Trophoblast cell (in vitro differentiated cells and primary cell): ENCODE measurements at regions not wholly inside any gene's neighbourhood (a gene's known extent, or its start where the extent isn't known, plus 50 kb on each side); places are given as distances from the start of the nearest gene placed in this dataset.
"Not testable (repeated sequence)": the region's sequence is repeated elsewhere in the genome, so short reads cannot be mapped to it uniquely, and the experiment has no call there.

Source experiments
- DNase-seq, 2 donors: peaks; one replicate each; pipeline ENCODE4 v3.0.0-alpha.2; 2016
- H2AFZ ChIP-seq: 2 replicates; pipeline ENCODE4 v1.6.1; 2013; ENCODE audit warnings: low read length, moderate library complexity, mild to moderate bottlenecking; ENCODE audit not compliant: insufficient read depth, poor library complexity
- H2AK5ac ChIP-seq: 2 replicates; pipeline ENCODE4 v1.6.1; 2013; ENCODE audit warnings: mild to moderate bottlenecking, low read length
- H2BK120ac ChIP-seq: 2 replicates; pipeline ENCODE4 v1.6.1; 2013; ENCODE audit warnings: low read length, mild to moderate bottlenecking, moderate library complexity; ENCODE audit not compliant: insufficient read depth, poor library complexity
- H2BK12ac ChIP-seq: 2 replicates; pipeline ENCODE4 v1.6.1; 2013; ENCODE audit warnings: mild to moderate bottlenecking, low read length, moderate library complexity
- H2BK5ac ChIP-seq: 2 replicates; pipeline ENCODE4 v1.6.1; 2013; ENCODE audit warnings: low read length, low read depth, moderate library complexity, mild to moderate bottlenecking; ENCODE audit not compliant: poor library complexity
- H3K14ac ChIP-seq: 2 replicates; pipeline ENCODE4 v1.6.1; 2013; ENCODE audit warnings: mild to moderate bottlenecking, low read length
- H3K18ac ChIP-seq: 2 replicates; pipeline ENCODE4 v1.6.1; 2013; ENCODE audit warnings: mild to moderate bottlenecking, low read length
- H3K23ac ChIP-seq: 2 replicates; pipeline ENCODE4 v1.6.1; 2013; ENCODE audit warnings: low read length
- H3K27ac ChIP-seq: 2 replicates; pipeline ENCODE4 v1.5.1; 2013; ENCODE audit warnings: low read depth, mild to moderate bottlenecking, inconsistent platforms, low read length, moderate library complexity
- H3K27me3 ChIP-seq: 2 replicates; pipeline ENCODE4 v1.6.1; 2013; ENCODE audit warnings: inconsistent platforms, mild to moderate bottlenecking, low read length, moderate library complexity; ENCODE audit not compliant: insufficient read depth
- H3K36me3 ChIP-seq, 2 experiments: 1 replicate in 1 of 2; 2 replicates in 1 of 2; pipeline ENCODE4 v1.6.1; 2013; ENCODE audit warnings: low read length in 2 of 2, mild to moderate bottlenecking in 2 of 2, moderate library complexity in 1 of 2; ENCODE audit not compliant: insufficient read depth in 2 of 2, control insufficient read depth in 1 of 2
- H3K4ac ChIP-seq: 2 replicates; pipeline ENCODE4 v1.6.1; 2013; ENCODE audit warnings: low read depth, mild to moderate bottlenecking, low read length, moderate library complexity
- H3K4me1 ChIP-seq, 2 experiments: 1 replicate in 1 of 2; 2 replicates in 1 of 2; pipeline ENCODE4 v1.6.1; 2013; ENCODE audit warnings: low read length in 2 of 2, mild to moderate bottlenecking in 2 of 2, moderate library complexity in 1 of 2; ENCODE audit not compliant: insufficient read depth in 2 of 2, control insufficient read depth in 1 of 2
- H3K4me2 ChIP-seq: 2 replicates; pipeline ENCODE4 v1.6.1; 2013; ENCODE audit warnings: inconsistent platforms, mild to moderate bottlenecking, low read length, moderate library complexity
- H3K4me3 ChIP-seq: 2 replicates; pipeline ENCODE4 v1.5.1; 2013; ENCODE audit warnings: mild to moderate bottlenecking, low read depth, low read length, inconsistent platforms
- H3K79me1 ChIP-seq: one replicate; pipeline ENCODE4 v1.6.1; 2013; ENCODE audit warnings: low read length
- H3K79me2 ChIP-seq: 2 replicates; pipeline ENCODE4 v1.6.1; 2013; ENCODE audit warnings: low read length, mild to moderate bottlenecking; ENCODE audit not compliant: control insufficient read depth, insufficient read depth, poor library complexity
- H3K9ac ChIP-seq: 2 replicates; pipeline ENCODE4 v1.6.1; 2013; ENCODE audit warnings: mild to moderate bottlenecking, low read length
- H3K9me3 ChIP-seq: 2 replicates; pipeline ENCODE4 v1.6.1; 2013; ENCODE audit warnings: low read depth, mild to moderate bottlenecking, control low read depth, inconsistent platforms, low read length; ENCODE audit not compliant: insufficient read depth
- H4K12ac ChIP-seq: 2 replicates; pipeline ENCODE4 v1.6.1; 2013; ENCODE audit warnings: low read depth, mild to moderate bottlenecking, low read length, moderate library complexity
- H4K8ac ChIP-seq: 2 replicates; pipeline ENCODE4 v1.6.1; 2013; ENCODE audit warnings: low read depth, mild to moderate bottlenecking, low read length, moderate library complexity
- H4K91ac ChIP-seq: one replicate; pipeline ENCODE4 v1.6.1; 2013; ENCODE audit warnings: low read depth, mild to moderate bottlenecking, low read length, moderate library complexity
- WGBS: extraction: QIAGEN DNeasy Blood & Tissue Kit; methylation state at CpG from one replicate; pipeline ENCODE4 v1.1.7; 2013; ENCODE audit warnings: missing lambda C conversion rate; ENCODE audit not compliant: insufficient read length, insufficient coverage; ENCODE audit errors: extremely low coverage; 5-methylcytosine and 5-hydroxymethylcytosine counted together

DNA sequence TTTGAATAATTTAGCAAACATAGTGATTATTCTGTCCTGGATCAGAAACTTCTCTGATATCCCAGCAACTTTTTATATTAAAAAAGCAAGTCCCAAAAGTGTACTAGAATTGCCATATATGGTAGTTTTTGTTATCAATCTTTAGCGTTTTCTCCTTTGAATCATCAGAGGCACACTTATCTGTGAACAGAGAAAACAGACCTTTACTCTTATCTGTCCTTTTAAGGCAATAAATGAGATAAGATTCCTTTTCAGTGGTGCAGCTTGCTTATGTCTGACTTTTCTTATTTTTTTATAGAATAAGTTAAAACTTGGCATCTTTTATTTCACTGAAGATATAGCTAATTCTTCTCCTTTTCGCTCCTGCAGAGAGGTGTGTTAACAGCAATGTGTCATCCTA, 458.1 kb upstream of the PCDH10 start:
- Histone ChIP-seq H3K27ac (no peak overlapping the region), H2BK12ac (no peak overlapping the region), H3K9ac (no peak overlapping the region), H3K14ac (no peak overlapping the region), H2AK5ac (no peak overlapping the region), H3K79me2 (no peaks in the 10 kb centered on the region), H3K18ac (no peak overlapping the region), H3K23ac (no peak overlapping the region), H4K91ac (no peak overlapping the region), H3K79me1 (no peaks in the 10 kb centered on the region), H3K4me2 (no peak overlapping the region), H3K27me3 (no peaks in the 10 kb centered on the region), H3K4me1 (no peaks in the 10 kb centered on the region), H4K12ac (no peak overlapping the region), H2BK120ac (no peak overlapping the region), H4K8ac (no peak overlapping the region), H2BK5ac (no peak overlapping the region), H2AFZ (no peak overlapping the region), H3K4me3 (no peak overlapping the region), H3K4ac (no peak overlapping the region), H3K36me3 (no peaks in the 10 kb centered on the region), H3K9me3 (peaks cover 2% of the 10 kb centered on the region)
- DNase-seq, result no peak
- WGBS, result no CpG with 5 or more reads among the region's 2 CpGs

DNA sequence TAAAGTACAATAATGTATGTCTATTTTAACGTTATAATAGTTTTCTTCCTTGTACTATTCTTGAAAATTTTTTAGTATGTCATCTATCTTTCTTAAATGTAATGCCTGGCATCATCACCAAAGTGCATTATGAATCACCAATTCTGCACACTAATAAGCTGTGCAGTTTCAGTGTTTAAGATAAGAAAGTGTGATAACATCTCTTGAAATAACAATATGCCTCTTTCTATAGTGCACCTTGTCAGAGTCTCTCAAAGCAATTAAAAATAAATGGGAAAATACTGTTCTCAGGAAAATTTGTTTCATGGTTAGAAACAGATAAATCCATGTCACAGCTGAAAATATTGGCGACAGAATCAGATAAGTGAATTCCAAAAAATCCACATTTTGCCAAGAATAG, 457.4 kb upstream of the PCDH10 start:
- Histone ChIP-seq H3K23ac (no peak overlapping the region), H3K79me1 (no peaks in the 10 kb centered on the region), H3K36me3 (no peaks in the 10 kb centered on the region), H3K18ac (no peak overlapping the region), H3K4ac (no peak overlapping the region), H3K4me3 (no peak overlapping the region), H3K27ac (no peak overlapping the region), H2AK5ac (no peak overlapping the region), H4K91ac (no peak overlapping the region), H3K79me2 (no peaks in the 10 kb centered on the region), H3K4me1 (no peaks in the 10 kb centered on the region), H2BK5ac (no peak overlapping the region), H3K27me3 (no peaks in the 10 kb centered on the region), H4K8ac (no peak overlapping the region), H3K14ac (no peak overlapping the region), H3K4me2 (no peak overlapping the region), H4K12ac (no peak overlapping the region), H2BK120ac (no peak overlapping the region), H3K9ac (no peak overlapping the region), H2AFZ (no peak overlapping the region), H2BK12ac (no peak overlapping the region), H3K9me3 (peaks cover 2% of the 10 kb centered on the region)
- WGBS, result no CpG with 5 or more reads among the region's 2 CpGs
- DNase-seq, result no peak

DNA sequence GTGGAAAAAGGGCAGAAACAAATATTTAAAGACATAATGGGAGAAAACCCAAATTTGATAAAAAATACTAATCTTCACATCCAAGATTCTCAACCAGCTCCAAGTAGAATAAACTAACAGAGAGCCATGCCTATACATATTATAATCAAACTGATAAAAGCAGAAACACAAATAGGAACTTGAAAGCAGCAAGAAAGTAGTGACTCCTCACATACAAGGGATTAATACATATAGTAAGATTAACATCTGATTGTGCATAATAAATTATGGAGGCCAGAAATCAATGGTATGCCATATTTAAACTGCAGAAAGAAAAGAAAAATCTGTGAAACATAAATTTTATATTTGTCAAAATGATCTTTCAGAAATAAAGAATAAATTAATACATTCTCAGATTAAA, 454.3 kb upstream of the PCDH10 start:
- Histone ChIP-seq H3K36me3 (no peaks in the 10 kb centered on the region), H4K12ac (no peak overlapping the region), H3K4me3 (no peak overlapping the region), H4K8ac (no peak overlapping the region), H2BK120ac (no peak overlapping the region), H3K4ac (no peak overlapping the region), H2AK5ac (no peak overlapping the region), H3K23ac (no peak overlapping the region), H3K9ac (no peak overlapping the region), H3K27me3 (no peaks in the 10 kb centered on the region), H3K79me1 (no peaks in the 10 kb centered on the region), H3K14ac (no peak overlapping the region), H2AFZ (no peak overlapping the region), H3K79me2 (no peaks in the 10 kb centered on the region), H3K27ac (no peak overlapping the region), H2BK12ac (no peak overlapping the region), H3K4me1 (no peaks in the 10 kb centered on the region), H3K4me2 (no peak overlapping the region), H4K91ac (no peak overlapping the region), H2BK5ac (no peak overlapping the region), H3K9me3 (peaks cover 2% of the 10 kb centered on the region), H3K18ac (no peak overlapping the region)
- no peak for DNase-seq

DNA sequence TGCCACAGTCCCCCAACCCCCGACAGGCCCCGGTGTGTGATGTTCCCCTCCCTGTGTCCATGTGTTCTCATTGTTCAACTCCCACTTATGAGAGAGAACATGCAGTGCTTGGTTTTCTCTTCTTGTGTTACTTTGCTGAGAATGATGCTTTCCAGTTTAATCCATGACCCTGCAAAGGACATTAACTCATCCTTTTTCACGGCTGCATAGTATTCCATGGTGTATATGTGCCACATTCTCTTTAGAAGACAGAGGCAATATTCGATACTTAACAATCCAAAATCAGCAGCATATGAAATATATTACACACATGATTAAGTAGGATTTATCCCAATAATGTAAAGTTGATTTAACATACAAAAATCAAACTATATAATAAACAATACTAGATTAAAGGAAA, 451.6 kb upstream of the PCDH10 start:
- not testable (repeated sequence) for H2AK5ac ChIP-seq, H2BK12ac ChIP-seq, H3K4me1 ChIP-seq, H3K79me2 ChIP-seq, H3K79me1 ChIP-seq, H3K18ac ChIP-seq, H3K4me3 ChIP-seq, H2AFZ ChIP-seq, H3K27me3 ChIP-seq, H4K12ac ChIP-seq, H4K91ac ChIP-seq, H3K14ac ChIP-seq, DNase-seq, H3K27ac ChIP-seq, H3K4me2 ChIP-seq, H3K36me3 ChIP-seq, H4K8ac ChIP-seq, H2BK120ac ChIP-seq, H3K9ac ChIP-seq, H2BK5ac ChIP-seq, H3K4ac ChIP-seq, H3K9me3 ChIP-seq, H3K23ac ChIP-seq
- no CpG with 5 or more reads among the region's 4 CpGs for WGBS

DNA sequence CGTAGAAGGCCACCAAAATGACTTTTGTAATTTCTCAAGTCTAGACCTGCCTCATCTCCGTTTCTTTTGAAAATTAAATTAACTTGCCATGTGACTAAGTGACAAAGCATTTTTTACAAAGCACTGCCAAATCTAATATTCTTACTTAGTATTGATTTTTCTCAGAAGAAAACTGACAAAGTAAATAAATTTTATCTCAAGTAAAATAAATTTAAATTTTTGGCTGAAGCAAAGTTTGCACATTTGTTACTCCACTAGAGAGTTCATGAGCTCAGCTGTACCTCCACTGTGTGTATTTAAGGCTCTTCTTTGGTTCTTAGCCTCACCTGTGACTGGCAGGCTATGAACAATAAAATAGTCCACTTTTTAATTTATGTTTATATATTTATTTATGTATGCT, 441.1 kb upstream of the PCDH10 start:
- Histone ChIP-seq H2BK5ac (no peak overlapping the region), H2AK5ac (no peak overlapping the region), H3K14ac (no peak overlapping the region), H3K9me3 (no peaks in the 10 kb centered on the region), H4K8ac (no peak overlapping the region), H3K23ac (no peak overlapping the region), H3K79me2 (no peaks in the 10 kb centered on the region), H3K18ac (no peak overlapping the region), H3K27ac (no peak overlapping the region), H3K79me1 (no peaks in the 10 kb centered on the region), H2BK12ac (no peak overlapping the region), H3K9ac (no peak overlapping the region), H3K27me3 (no peaks in the 10 kb centered on the region), H4K12ac (no peak overlapping the region), H2BK120ac (no peak overlapping the region), H3K4me2 (no peak overlapping the region), H3K4me3 (no peak overlapping the region), H2AFZ (no peak overlapping the region), H3K36me3 (no peaks in the 10 kb centered on the region), H3K4ac (no peak overlapping the region), H3K4me1 (no peaks in the 10 kb centered on the region), H4K91ac (no peak overlapping the region)
- WGBS, result no CpG with 5 or more reads among the region's 2 CpGs
- DNase-seq, result no peak
